ENCODE measurements at regions not wholly inside any gene's neighbourhood (a gene's known extent, or its start where the extent isn't known, plus 50 kb on each side); places are given as distances from the start of the nearest gene placed in this dataset.

GRCh38 chr1:5692664-5693063 lies 299.6 kb downstream of the NPHP4 start:
- no peak overlapping the region for H3K4me3 Mint-ChIP-seq
- no peaks in the 10 kb centered on the region for H3K36me3 Mint-ChIP-seq
- H3K27me3 Mint-ChIP-seq: peaks cover 2 to 16% of the 10 kb centered on the region in 2 donors
- no peak for DNase-seq
- no peaks in the 10 kb centered on the region for H3K9me3 Mint-ChIP-seq
- no peak overlapping the region for H3K27ac Mint-ChIP-seq
- ATAC-seq (replicated peaks): no peak
- H3K4me1 Mint-ChIP-seq: no peaks in the 10 kb centered on the region

GRCh38 chr1:5691795-5692509 lies 300.3 kb downstream of the NPHP4 start:
- DNase-seq (no peak), ATAC-seq (replicated peaks) (no peak)
- Mint-ChIP-seq H3K9me3 (no peaks in the 10 kb centered on the region), H3K27me3 (peaks cover 3 to 15% of the 10 kb centered on the region in 2 donors), H3K4me3 (no peak overlapping the region), H3K27ac (no peak overlapping the region), H3K4me1 (no peaks in the 10 kb centered on the region), H3K36me3 (no peaks in the 10 kb centered on the region)

GRCh38 chr1:5690898-5691297 lies 301.3 kb downstream of the NPHP4 start:
- Mint-ChIP-seq H3K4me1 (no peaks in the 10 kb centered on the region), H3K27me3 (peaks cover 11 to 15% of the 10 kb centered on the region in 2 donors), H3K4me3 (no peak overlapping the region), H3K36me3 (no peaks in the 10 kb centered on the region), H3K27ac (no peak overlapping the region), H3K9me3 (peaks cover 3 to 4% of the 10 kb centered on the region in 2 donors)
- DNase-seq (no peak), ATAC-seq (replicated peaks) (no peak)

- H3K4me3 Mint-ChIP-seq: no peak overlapping the region
- H3K4me1 Mint-ChIP-seq: no peaks in the 10 kb centered on the region
- DNase-seq: no peak
- H3K9me3 Mint-ChIP-seq: peaks cover 3 to 4% of the 10 kb centered on the region in 2 donors
- H3K27me3 Mint-ChIP-seq: peaks cover 12 to 15% of the 10 kb centered on the region in 2 donors
- no peak overlapping the region for H3K27ac Mint-ChIP-seq
- ATAC-seq (replicated peaks): no peak
- H3K36me3 Mint-ChIP-seq: no peaks in the 10 kb centered on the region
Measured at GRCh38 chr1:5690291-5690690, 301.9 kb downstream of the NPHP4 start.

- ATAC-seq (replicated peaks) (no peak), DNase-seq (no peak)
- peaks cover 12 to 19% of the 10 kb centered on the region in 2 donors for H3K27me3 Mint-ChIP-seq
- no peaks in the 10 kb centered on the region for H3K4me1 Mint-ChIP-seq
- no peak overlapping the region for H3K27ac Mint-ChIP-seq
- no peaks in the 10 kb centered on the region for H3K36me3 Mint-ChIP-seq
- no peak overlapping the region for H3K4me3 Mint-ChIP-seq
- peaks cover 3 to 4% of the 10 kb centered on the region in 2 donors for H3K9me3 Mint-ChIP-seq
Measured at GRCh38 chr1:5688081-5689077, 303.8 kb downstream of the NPHP4 start.

- no peaks in the 10 kb centered on the region for H3K36me3 Mint-ChIP-seq
- peaks cover 12 to 19% of the 10 kb centered on the region in 2 donors for H3K27me3 Mint-ChIP-seq
- DNase-seq: no peak
- no peak overlapping the region for H3K27ac Mint-ChIP-seq
- peaks cover 3 to 4% of the 10 kb centered on the region in 2 donors for H3K9me3 Mint-ChIP-seq
- ATAC-seq (replicated peaks): no peak
- no peak overlapping the region for H3K4me3 Mint-ChIP-seq
- no peaks in the 10 kb centered on the region for H3K4me1 Mint-ChIP-seq
Measured at GRCh38 chr1:5686925-5687706, 305.1 kb downstream of the NPHP4 start.

- ATAC-seq (replicated peaks) (no peak), DNase-seq (no peak)
- Mint-ChIP-seq H3K36me3 (no peaks in the 10 kb centered on the region), H3K4me3 (no peak overlapping the region), H3K27ac (no peak overlapping the region), H3K4me1 (no peaks in the 10 kb centered on the region), H3K9me3 (peaks cover 3 to 4% of the 10 kb centered on the region in 2 donors), H3K27me3 (peaks cover 12 to 15% of the 10 kb centered on the region in 2 donors)
Measured at GRCh38 chr1:5686195-5686594, 306.0 kb downstream of the NPHP4 start.

GRCh38 chr1:5685446-5686040 lies 306.7 kb downstream of the NPHP4 start:
- DNase-seq (no peak), ATAC-seq (replicated peaks) (no peak)
- Mint-ChIP-seq H3K36me3 (no peaks in the 10 kb centered on the region), H3K27ac (no peak overlapping the region), H3K4me1 (no peaks in the 10 kb centered on the region), H3K9me3 (peaks cover 3 to 4% of the 10 kb centered on the region in 2 donors), H3K27me3 (peaks cover 11 to 12% of the 10 kb centered on the region in 2 donors), H3K4me3 (no peak overlapping the region)

- Mint-ChIP-seq H3K9me3 (peaks cover 3 to 4% of the 10 kb centered on the region in 2 donors), H3K4me3 (no peak overlapping the region), H3K4me1 (no peaks in the 10 kb centered on the region), H3K27ac (no peak overlapping the region), H3K27me3 (peaks cover 11 to 12% of the 10 kb centered on the region in 2 donors), H3K36me3 (no peaks in the 10 kb centered on the region)
- ATAC-seq (replicated peaks): no peak
- DNase-seq: no peak
Measured at GRCh38 chr1:5684791-5685190, 307.4 kb downstream of the NPHP4 start.

GRCh38 chr1:5683446-5683845 lies 308.8 kb downstream of the NPHP4 start:
- no peak for ATAC-seq (replicated peaks)
- peaks cover 11 to 18% of the 10 kb centered on the region in 2 donors for H3K27me3 Mint-ChIP-seq
- H3K4me3 Mint-ChIP-seq: no peak overlapping the region
- DNase-seq: no peak
- H3K9me3 Mint-ChIP-seq: peaks cover 3 to 10% of the 10 kb centered on the region in 2 donors
- no peaks in the 10 kb centered on the region for H3K4me1 Mint-ChIP-seq
- H3K27ac Mint-ChIP-seq: no peak overlapping the region
- no peaks in the 10 kb centered on the region for H3K36me3 Mint-ChIP-seq

- no peaks in the 10 kb centered on the region for H3K4me1 Mint-ChIP-seq
- ATAC-seq (replicated peaks) (no peak), DNase-seq (no peak)
- peaks cover 14 to 18% of the 10 kb centered on the region in 2 donors for H3K27me3 Mint-ChIP-seq
- no peaks in the 10 kb centered on the region for H3K36me3 Mint-ChIP-seq
- peaks cover 3 to 12% of the 10 kb centered on the region in 2 donors for H3K9me3 Mint-ChIP-seq
- no peak overlapping the region for H3K27ac Mint-ChIP-seq
- H3K4me3 Mint-ChIP-seq: no peak overlapping the region
Measured at GRCh38 chr1:5682626-5683225, 309.5 kb downstream of the NPHP4 start.

- DNase-seq (no peak), ATAC-seq (replicated peaks) (no peak)
- Mint-ChIP-seq H3K9me3 (peaks cover 3 to 12% of the 10 kb centered on the region in 2 donors), H3K27ac (no peak overlapping the region), H3K4me3 (no peak overlapping the region), H3K36me3 (no peaks in the 10 kb centered on the region), H3K27me3 (peaks cover 12 to 14% of the 10 kb centered on the region in 2 donors), H3K4me1 (no peaks in the 10 kb centered on the region)
Measured at GRCh38 chr1:5681654-5682053, 310.6 kb downstream of the NPHP4 start.

- Mint-ChIP-seq H3K9me3 (peaks cover 3 to 9% of the 10 kb centered on the region in 2 donors), H3K27ac (no peak overlapping the region), H3K4me3 (no peak overlapping the region), H3K36me3 (no peaks in the 10 kb centered on the region), H3K27me3 (peaks cover 7 to 14% of the 10 kb centered on the region in 2 donors), H3K4me1 (no peaks in the 10 kb centered on the region)
- no peak for DNase-seq
- ATAC-seq (replicated peaks): no peak
Measured at GRCh38 chr1:5680600-5680999, 311.6 kb downstream of the NPHP4 start.

Measured in stimulated activated naive B cell treated with anti-CD40 and anti-IgM and Interleukin-4, amounts not matched to agents 10 μg/mL and 1 μg/mL and 100 μg/mL, for 72 hours (primary cell).